H7 (cell line): ENCODE measurements at regions not wholly inside any gene's neighbourhood (a gene's known extent, or its start where the extent isn't known, plus 50 kb on each side); places are given as distances from the start of the nearest gene placed in this dataset.

Source experiments
- DNase-seq: peaks from one replicate; pipeline ENCODE4 v3.0.0; 2012
- H3K27me3 ChIP-seq: 2 replicates; pipeline ENCODE4 v1.6.0; 2011; ENCODE audit warnings: mild to moderate bottlenecking, low read length; ENCODE audit not compliant: control insufficient read depth, insufficient read depth
- H3K36me3 ChIP-seq: replicated peaks from 2 replicates; pipeline ENCODE4 v1.5.1; 2011; ENCODE audit warnings: low read length; ENCODE audit not compliant: control insufficient read depth, insufficient read depth
- H3K4me3 ChIP-seq: 2 replicates; pipeline ENCODE4 v1.5.1; 2011; ENCODE audit warnings: low read depth, mild to moderate bottlenecking, control low read depth, low read length, moderate library complexity; ENCODE audit not compliant: insufficient read depth

DNA sequence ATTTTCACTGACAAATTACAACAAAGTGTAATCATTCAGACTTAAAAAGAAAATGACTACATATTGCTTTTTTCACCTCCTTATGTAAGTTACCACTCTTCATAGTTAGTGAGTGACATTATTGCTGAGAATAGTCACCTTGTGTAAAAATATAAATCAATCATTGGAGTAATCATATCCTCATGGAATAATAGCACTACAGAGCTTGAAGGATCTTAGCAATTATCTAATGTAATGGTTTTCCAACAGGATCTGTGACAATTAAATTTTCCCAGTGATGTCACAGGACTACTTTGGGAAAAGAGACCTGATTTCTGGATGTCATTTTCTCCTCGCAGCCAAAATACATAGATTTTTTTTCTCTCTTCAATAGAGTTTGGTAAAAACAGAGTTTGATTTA, 833.0 kb upstream of the PCDH9 start:
- no peak overlapping the region for H3K4me3 ChIP-seq
- no peaks in the 10 kb centered on the region for H3K36me3 ChIP-seq
- no peak for DNase-seq
- no peaks in the 10 kb centered on the region for H3K27me3 ChIP-seq

DNA sequence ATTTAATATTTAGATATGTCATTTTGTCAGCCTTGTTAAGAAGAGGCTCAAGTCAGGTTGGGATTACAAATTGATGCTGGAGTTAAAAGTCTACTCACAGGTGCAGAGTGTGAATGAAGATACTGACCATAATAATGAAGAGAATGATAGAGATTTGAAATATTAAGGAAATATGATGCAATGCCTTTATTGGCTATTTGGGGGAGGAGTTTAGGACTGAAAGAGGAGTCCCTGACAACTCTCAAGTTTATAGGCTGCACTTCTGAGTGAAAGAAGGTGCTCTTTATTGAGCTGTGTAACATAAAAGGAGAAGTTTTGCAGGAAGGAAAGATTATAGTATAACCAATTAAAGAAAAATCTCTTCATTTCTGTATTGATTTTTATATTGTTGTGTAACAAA, 827.7 kb upstream of the PCDH9 start:
- H3K36me3 ChIP-seq: no peaks in the 10 kb centered on the region
- DNase-seq: no peak
- H3K27me3 ChIP-seq: no peaks in the 10 kb centered on the region
- H3K4me3 ChIP-seq: no peak overlapping the region

DNA sequence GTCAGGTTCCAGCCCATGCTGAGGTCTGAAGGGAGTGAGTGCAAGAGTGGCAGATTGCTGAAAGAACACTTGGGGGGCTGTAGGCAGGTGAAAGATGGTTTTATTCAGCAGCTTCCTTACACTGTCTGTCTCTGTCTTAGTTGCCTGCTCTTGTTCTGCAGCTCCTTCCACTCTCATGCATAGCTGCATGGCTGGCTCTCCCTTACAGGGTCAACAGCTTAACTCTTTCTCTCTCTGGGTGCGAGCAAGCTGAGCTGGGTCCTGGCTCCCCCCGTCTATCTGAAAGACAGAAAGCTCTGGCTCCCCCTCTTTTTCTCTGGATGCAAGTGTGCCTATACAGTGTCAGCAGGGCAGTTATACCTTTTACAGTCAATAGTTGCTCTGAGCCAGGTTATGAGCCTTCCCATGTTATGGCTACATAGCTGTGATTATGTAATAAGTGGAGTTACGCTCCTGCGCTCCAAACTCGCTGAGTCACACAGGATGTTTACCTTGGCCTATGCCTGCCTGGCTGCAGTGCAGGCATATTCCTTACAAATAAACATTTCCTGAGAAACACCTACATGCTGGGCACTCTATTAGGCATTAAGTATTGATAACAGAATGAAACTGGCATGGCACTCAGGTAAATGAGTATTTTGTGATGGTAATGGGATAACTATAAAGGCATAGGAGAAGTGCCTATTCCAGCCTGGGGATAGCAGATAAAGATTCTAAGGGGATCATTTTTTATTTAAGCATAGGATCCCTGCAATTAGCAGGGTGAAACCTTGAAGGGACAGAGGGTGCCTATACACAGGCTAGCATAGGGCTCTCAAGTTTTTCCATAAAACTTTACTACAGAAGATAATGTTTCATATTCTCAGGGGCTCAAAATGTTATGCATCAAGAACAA, 826.9 kb upstream of the PCDH9 start:
- Histone ChIP-seq H3K36me3 (no peaks in the 10 kb centered on the region), H3K27me3 (no peaks in the 10 kb centered on the region), H3K4me3 (no peak overlapping the region)
- DNase-seq: no peak

DNA sequence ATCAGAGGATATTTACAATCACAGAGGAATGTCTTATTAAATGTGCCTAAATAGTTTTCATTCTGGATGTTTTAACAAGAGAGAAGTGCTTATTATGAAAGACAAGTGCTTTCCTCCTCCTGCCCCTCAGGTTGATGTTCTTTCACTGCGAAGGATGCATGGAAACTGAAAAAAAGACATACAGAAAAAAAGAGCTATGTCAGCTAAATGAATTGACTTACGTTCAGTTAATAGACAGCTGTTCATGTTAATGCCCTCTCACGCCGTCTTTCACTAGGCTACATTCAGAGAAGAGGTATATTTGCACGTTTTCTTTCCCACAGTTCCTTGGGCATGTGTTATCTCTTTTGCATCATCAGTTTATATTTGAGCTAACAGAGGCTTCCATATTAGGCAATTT, 821.8 kb upstream of the PCDH9 start:
- DNase-seq: no peak
- Histone ChIP-seq H3K36me3 (no peaks in the 10 kb centered on the region), H3K4me3 (no peak overlapping the region), H3K27me3 (no peaks in the 10 kb centered on the region)

DNA sequence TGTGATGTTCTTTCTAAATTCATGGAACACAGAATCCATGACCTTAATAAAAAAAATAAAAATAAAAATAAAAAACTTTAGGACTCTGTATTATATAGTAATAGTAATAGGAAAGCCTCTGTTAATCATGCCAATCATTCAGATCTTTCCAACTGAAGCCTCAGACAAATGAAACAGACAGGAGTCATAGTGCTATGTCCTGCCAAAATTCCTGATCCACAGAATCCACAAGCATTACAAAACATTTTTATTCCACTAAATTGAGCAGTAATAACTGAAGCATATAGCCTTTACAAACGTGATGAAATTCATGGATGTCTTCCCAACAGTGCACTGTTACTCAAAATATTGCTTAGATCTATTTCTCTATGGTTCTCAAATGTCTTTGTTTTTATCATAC, 820.6 kb upstream of the PCDH9 start:
- Histone ChIP-seq H3K36me3 (no peaks in the 10 kb centered on the region), H3K27me3 (no peaks in the 10 kb centered on the region), H3K4me3 (no peak overlapping the region)
- DNase-seq: no peak

DNA sequence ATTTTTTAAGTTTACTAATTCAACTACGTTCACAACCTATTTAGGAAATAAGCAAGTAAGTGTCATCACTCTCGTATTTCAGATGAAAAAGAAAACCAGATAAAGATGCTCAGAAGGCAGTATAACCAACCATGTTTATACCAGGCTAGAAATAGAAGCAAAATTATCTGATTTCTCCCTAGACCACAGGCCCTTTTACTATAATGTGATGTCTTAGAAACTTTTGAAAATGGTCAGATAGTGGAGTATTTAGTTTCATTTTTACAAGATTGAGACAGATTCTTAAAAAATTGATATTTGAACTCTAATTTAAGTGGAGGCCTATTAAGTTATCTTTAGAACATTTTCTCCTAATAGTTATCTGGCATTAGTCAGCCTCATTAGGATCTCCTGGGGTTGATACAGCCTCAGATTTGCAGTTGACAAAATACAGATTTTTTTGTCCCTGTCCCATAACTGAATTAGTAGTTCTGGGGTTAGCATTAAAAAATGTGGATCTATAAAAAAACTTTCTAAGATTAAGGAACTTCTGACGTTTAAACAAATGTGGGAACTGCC, 818.7 kb upstream of the PCDH9 start:
- no peak for DNase-seq
- Histone ChIP-seq H3K4me3 (no peak overlapping the region), H3K27me3 (no peaks in the 10 kb centered on the region), H3K36me3 (no peaks in the 10 kb centered on the region)

DNA sequence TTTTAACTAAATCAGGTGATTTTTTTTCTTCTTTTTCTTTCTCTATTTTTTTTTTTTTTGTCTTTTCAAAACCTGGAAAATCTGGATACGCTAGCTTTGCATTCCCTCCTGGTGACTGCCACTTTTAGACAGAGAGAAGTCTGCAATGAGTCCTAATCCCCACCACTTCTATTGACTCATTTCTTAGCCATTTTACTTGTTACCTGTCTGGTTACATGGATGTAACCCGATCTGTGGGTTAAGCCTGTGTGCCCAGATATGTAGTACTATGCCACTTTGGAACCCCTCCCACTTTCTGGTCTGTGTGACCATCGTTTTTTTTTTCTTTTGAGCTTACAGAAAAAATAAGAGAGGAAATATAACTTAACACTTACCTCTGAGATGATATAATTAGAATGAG, 817.8 kb upstream of the PCDH9 start:
- Histone ChIP-seq H3K4me3 (no peak overlapping the region), H3K27me3 (no peaks in the 10 kb centered on the region), H3K36me3 (no peaks in the 10 kb centered on the region)
- no peak for DNase-seq

DNA sequence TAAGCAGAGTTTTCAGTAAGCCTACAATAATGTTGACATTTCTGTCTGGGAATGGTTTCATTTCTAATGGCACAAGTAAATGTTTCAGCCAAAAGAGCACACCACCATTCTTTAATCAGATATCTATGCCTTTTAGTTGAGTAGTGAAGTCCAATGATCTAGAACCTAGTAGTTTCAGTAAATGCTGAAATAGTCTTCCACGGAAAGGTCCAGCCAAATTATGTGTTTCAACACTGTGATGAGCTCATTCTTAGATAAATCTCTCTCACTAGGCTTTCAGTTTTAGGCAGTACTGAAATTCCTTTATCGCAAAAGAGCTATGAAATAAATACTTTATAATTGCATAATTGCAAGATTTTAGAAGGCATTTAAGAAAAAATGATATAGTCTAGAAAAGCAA, 816.8 kb upstream of the PCDH9 start:
- no peaks in the 10 kb centered on the region for H3K36me3 ChIP-seq
- H3K4me3 ChIP-seq: no peak overlapping the region
- H3K27me3 ChIP-seq: no peaks in the 10 kb centered on the region
- no peak for DNase-seq

DNA sequence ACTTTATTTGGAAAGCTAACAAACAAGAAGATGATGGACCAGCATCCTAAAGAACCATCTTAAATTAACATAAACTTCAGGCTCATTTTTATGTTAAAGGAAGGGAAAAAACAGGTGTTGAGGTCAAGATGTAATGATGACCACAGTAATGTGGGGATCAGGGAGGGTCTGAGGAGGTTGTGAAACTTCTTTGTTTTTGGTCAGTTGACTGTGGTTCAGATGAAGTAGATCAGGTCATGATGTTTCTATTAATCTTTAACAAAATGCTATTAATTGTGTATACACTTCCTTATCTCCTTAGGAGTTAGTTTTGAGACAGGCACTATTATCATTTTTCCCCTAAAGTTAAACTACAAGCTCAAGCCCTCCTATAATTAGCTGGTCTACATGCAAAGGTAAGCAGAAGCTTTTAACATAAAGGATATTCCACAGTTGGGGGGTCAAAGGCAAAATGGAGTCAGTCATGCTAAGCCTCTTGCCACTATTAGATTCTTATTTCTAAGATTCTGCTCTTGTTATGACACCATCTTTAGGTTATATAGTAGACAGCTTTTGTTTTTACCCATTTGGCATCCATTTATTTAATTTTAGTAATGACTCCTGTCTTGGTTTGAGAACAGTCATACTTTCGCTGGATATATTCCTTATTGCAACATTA, 800.1 kb upstream of the PCDH9 start:
- no peak for DNase-seq
- Histone ChIP-seq H3K4me3 (no peak overlapping the region), H3K27me3 (no peaks in the 10 kb centered on the region), H3K36me3 (no peaks in the 10 kb centered on the region)

DNA sequence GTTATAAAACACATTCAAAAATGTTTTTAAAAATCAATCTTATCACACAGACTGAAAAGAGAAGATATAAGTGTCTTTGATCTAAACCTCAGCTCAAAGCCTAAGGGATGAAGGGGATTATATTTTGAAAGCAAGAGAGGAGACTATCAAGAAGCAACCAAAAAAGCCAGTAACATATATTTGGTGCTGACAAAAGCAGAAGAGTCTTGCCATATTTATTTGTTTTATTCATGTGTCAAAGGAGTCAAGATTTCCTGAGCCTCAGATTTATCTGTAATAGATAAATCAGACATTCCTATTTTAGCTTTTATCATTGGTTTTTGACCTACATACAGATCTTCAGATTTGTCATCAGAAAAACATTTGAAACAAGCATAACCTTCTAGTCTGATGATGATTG, 798.6 kb upstream of the PCDH9 start:
- no peaks in the 10 kb centered on the region for H3K36me3 ChIP-seq
- H3K4me3 ChIP-seq: no peak overlapping the region
- no peaks in the 10 kb centered on the region for H3K27me3 ChIP-seq
- no peak for DNase-seq

DNA sequence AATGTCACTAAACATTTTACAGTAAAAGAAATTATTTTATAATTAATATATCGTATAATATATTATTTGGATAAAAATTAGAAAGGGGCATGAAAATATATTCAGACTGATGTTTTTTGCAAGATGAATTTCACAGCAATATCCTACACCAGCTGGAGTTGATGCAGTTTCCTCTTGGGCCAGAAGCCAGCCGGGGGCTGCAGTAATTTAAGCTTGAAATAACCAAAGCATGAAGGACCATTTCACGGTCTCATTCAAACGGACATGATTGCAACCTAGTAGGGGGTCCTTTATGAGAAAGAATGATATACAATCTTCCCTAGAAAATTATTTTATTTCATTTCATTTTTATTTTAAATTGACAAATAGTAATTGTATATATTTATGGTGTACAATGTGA, 797.2 kb upstream of the PCDH9 start:
- Histone ChIP-seq H3K36me3 (no peaks in the 10 kb centered on the region), H3K4me3 (no peak overlapping the region), H3K27me3 (no peaks in the 10 kb centered on the region)
- no peak for DNase-seq

DNA sequence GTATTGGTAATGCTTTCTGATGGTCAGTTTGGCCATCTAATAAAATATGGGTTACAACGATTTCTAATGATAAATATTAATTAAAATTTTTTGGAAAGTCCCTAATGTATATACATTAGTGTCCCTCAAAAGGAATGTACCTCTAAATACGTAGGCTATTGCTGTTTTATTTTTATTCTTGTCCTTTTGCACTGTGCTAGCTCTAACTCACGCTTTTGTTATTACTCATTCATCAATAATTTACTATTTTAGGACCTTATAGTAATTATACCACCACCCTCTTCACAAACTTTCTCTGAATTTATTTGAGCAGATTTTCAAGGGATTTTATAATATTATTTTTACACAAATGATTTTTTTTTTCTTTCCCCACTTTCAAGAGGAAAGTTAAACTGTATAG, 795.9 kb upstream of the PCDH9 start:
- Histone ChIP-seq H3K4me3 (no peak overlapping the region), H3K27me3 (no peaks in the 10 kb centered on the region), H3K36me3 (no peaks in the 10 kb centered on the region)
- DNase-seq: no peak

DNA sequence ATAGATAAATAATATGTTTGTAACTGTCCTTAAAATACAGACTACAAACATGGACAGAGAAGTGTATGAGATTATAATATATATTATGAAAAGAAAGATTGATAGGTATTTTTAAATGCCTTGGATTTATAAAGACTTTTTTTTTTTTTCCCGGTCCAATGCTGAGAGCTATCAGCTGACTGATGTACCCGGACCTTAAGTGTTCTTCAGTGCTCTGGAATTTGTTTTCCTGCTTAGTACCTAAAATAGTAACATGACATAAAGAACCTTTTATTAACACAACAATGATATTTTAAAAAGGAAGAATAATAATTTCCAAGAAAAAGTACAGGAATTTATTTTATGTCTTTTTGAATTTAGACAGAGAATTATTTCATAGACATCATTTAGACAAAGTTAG, 795.5 kb upstream of the PCDH9 start:
- Histone ChIP-seq H3K4me3 (no peak overlapping the region), H3K27me3 (no peaks in the 10 kb centered on the region), H3K36me3 (no peaks in the 10 kb centered on the region)
- no peak for DNase-seq

DNA sequence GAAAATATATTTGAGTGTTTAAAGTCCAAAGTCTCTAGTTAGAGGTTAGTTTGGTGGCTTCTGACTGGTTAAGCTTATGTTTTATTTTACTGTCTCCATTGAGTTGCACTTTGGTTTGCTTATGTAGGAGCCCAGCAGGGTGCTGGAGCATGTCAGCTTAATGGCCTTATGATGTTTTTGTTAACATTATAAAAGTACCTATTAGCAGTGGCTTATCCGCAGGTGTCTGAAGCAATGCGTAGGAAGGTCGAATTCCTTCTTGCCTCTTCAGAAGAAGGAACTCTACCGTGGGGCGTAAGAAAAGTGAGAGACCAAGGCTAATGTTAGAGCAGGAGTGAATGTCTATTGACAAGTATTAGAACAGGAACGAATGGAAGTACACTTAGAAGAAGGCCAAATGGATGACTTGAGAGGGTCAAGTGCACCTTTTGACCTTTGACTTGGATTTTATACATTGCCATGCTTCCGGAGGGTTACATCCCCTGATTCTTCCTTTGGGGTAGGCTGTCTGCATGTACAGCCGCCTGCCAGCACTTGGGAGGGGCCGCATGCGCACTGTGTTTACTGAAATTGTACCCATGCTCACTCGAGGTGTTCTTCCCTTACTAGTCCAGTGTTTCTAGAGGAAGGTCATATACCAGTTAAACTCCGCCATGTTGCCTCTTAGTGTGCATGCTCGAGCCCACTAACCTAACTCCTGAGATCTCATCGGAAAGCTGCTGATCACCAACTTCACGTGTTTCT, 793.9 kb upstream of the PCDH9 start:
- Histone ChIP-seq H3K36me3 (no peaks in the 10 kb centered on the region), H3K4me3 (no peak overlapping the region), H3K27me3 (no peaks in the 10 kb centered on the region)
- no peak for DNase-seq

DNA sequence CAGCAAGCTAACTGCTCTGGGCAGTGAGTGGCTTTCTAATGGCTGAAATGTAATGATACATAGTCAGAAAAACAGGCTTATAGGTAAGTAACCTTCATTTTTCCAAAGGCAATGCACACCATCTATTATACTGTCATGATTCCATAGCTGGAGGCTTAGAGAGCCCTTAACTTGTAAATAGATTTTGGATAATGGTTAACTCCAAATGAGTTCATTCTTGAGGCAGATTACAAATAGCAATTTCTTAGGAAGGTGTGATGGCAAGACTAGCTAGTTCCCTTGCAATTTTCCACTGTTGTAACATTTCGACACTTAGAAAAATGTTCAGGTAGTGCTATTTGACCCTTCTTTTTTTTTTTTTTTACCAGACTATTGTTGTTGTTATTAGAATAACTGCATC, 789.8 kb upstream of the PCDH9 start:
- H3K4me3 ChIP-seq: no peak overlapping the region
- no peaks in the 10 kb centered on the region for H3K27me3 ChIP-seq
- DNase-seq: no peak
- H3K36me3 ChIP-seq: no peaks in the 10 kb centered on the region
